HG03064 (cell line): ENCODE measurements at regions not wholly inside any gene's neighbourhood (a gene's known extent, or its start where the extent isn't known, plus 50 kb on each side); places are given as distances from the start of the nearest gene placed in this dataset.

Source experiments
- ATAC-seq: cut with Tn5 transposase; IDR thresholded peaks from one replicate; pipeline ENCODE4 v1.9.1; 2021; ENCODE audit warnings: low read depth; ENCODE audit not compliant: unreplicated experiment

- no peak for ATAC-seq
Measured at GRCh38 chr22:46100401-46101105, 49.8 kb upstream of the PPARA start.
